ENCODE measurements at regions not wholly inside any gene's neighbourhood (a gene's known extent, or its start where the extent isn't known, plus 50 kb on each side); places are given as distances from the start of the nearest gene placed in this dataset.

DNA sequence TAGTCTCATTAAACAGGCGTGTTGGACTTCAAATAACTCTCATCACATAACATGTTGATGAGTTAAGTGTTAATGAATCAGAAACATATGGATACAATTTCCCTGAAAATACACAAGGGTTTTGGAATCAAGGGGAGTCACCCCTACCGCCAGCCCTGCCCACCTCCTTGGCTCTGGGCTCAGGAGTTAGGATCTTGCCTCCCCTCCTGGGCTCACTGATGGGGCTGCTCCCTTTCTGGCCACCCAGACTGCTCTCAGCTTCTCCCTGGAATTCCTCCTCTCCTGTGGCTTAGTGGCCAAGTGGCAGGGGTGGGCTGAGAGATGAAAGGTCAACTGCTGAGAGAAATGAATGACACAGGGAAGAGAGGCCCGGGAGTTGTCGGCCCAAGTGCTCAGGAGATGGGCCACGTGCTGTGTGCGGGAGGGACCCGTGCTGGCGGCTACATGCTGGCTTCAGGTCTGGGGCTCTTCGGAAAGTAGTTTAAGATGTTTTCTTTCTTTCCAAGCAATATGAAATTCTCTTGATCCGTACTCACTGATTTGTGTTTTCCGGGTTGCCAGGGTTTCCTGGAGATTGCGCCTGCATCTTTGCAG is 55.8 kb upstream of the TNP1 start:
- Histone ChIP-seq H3K9me2 (replicated peaks; ENCODE audit: insufficient read depth, low read length) (no peaks in the 10 kb centered on the region), H3K79me2 (ENCODE audit: insufficient read depth, low read length) (no peaks in the 10 kb centered on the region), H3K4me3 (ENCODE audit: insufficient read depth, low read length, poor library complexity, severe bottlenecking) (no peak overlapping the region), H3K36me3 (ENCODE audit: low read length) (no peaks in the 10 kb centered on the region), H3K27ac (ENCODE audit: low read depth, low read length) (no peak overlapping the region), H2AFZ (ENCODE audit: low read depth, low read length, severe bottlenecking) (no peak overlapping the region), H3K9me3 (ENCODE audit: insufficient read depth, low read length) (no peaks in the 10 kb centered on the region), H3F3A (ENCODE audit: insufficient read depth) (no peaks in the 10 kb centered on the region), H3K9ac (ENCODE audit: low read length) (no peak overlapping the region), H3K27me3 (ENCODE audit: low read length) (no peaks in the 10 kb centered on the region), H3K4me2 (ENCODE audit: low read depth, low read length, poor library complexity, severe bottlenecking) (no peak overlapping the region), H4K20me1 (ENCODE audit: low read depth, low read length) (no peaks in the 10 kb centered on the region)
- no peak for TF ChIP-seq EZH2phosphoT487 (conservative IDR thresholded peaks at IDR 0.05; ENCODE audit: low read length)

GRCh38 chr2:216914491-216914890 is 54.6 kb upstream of the TNP1 start:
- Histone ChIP-seq H3K4me2 (ENCODE audit: low read depth, low read length, poor library complexity, severe bottlenecking) (no peak overlapping the region), H4K20me1 (ENCODE audit: low read depth, low read length) (no peaks in the 10 kb centered on the region), H3F3A (ENCODE audit: insufficient read depth) (no peaks in the 10 kb centered on the region), H3K27ac (ENCODE audit: low read depth, low read length) (no peak overlapping the region), H3K36me3 (ENCODE audit: low read length) (no peaks in the 10 kb centered on the region), H3K9me3 (ENCODE audit: insufficient read depth, low read length) (no peaks in the 10 kb centered on the region), H3K4me3 (ENCODE audit: insufficient read depth, low read length, poor library complexity, severe bottlenecking) (no peak overlapping the region), H3K79me2 (ENCODE audit: insufficient read depth, low read length) (no peaks in the 10 kb centered on the region), H3K9me2 (replicated peaks; ENCODE audit: insufficient read depth, low read length) (no peaks in the 10 kb centered on the region), H3K9ac (ENCODE audit: low read length) (no peak overlapping the region), H3K27me3 (ENCODE audit: low read length) (no peaks in the 10 kb centered on the region), H2AFZ (ENCODE audit: low read depth, low read length, severe bottlenecking) (no peak overlapping the region)
- TF ChIP-seq CTCF (IDR thresholded peaks at IDR 0.05; ENCODE audit: insufficient read depth, low read length, poor library complexity, severe bottlenecking) (no peak), EZH2phosphoT487 (conservative IDR thresholded peaks at IDR 0.05; ENCODE audit: low read length) (no peak)

DNA sequence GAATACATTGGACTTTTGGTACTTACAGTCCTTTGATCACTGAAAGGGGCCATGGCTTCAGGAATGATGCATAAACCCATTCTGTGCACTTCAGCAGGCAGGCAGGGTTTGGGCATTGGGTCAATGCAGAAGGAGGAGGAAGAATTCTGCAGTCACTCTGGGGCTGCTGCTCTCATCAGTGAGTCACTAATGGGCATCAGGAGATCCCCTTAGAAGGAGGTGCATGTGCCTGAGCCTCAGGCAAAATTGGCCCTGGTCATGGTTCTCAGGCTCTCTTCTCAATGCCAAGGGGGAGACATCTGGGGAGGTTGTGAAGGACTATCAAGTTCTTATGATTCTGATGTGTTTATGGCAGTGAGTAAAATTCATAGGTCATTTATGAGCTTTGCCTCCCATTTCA is 52.0 kb upstream of the TNP1 start:
- no peaks in the 10 kb centered on the region for H3K9me3 ChIP-seq (ENCODE audit: insufficient read depth, low read length)
- H3K4me3 ChIP-seq (ENCODE audit: insufficient read depth, low read length, poor library complexity, severe bottlenecking) = no peak overlapping the region
- H4K20me1 ChIP-seq (ENCODE audit: low read depth, low read length) = no peaks in the 10 kb centered on the region
- TF ChIP-seq CTCF (IDR thresholded peaks at IDR 0.05; ENCODE audit: insufficient read depth, low read length, poor library complexity, severe bottlenecking) (no peak), EZH2phosphoT487 (conservative IDR thresholded peaks at IDR 0.05; ENCODE audit: low read length) (no peak)
- no peak overlapping the region for H3K4me2 ChIP-seq (ENCODE audit: low read depth, low read length, poor library complexity, severe bottlenecking)
- no peaks in the 10 kb centered on the region for H3K9me2 ChIP-seq (replicated peaks; ENCODE audit: insufficient read depth, low read length)
- H2AFZ ChIP-seq (ENCODE audit: low read depth, low read length, severe bottlenecking) = no peak overlapping the region
- no peak overlapping the region for H3K9ac ChIP-seq (ENCODE audit: low read length)
- H3K79me2 ChIP-seq (ENCODE audit: insufficient read depth, low read length) = no peaks in the 10 kb centered on the region
- no peaks in the 10 kb centered on the region for H3K36me3 ChIP-seq (ENCODE audit: low read length)
- no peaks in the 10 kb centered on the region for H3F3A ChIP-seq (ENCODE audit: insufficient read depth)
- H3K27ac ChIP-seq (ENCODE audit: low read depth, low read length) = no peak overlapping the region
- no peaks in the 10 kb centered on the region for H3K27me3 ChIP-seq (ENCODE audit: low read length)

DNA sequence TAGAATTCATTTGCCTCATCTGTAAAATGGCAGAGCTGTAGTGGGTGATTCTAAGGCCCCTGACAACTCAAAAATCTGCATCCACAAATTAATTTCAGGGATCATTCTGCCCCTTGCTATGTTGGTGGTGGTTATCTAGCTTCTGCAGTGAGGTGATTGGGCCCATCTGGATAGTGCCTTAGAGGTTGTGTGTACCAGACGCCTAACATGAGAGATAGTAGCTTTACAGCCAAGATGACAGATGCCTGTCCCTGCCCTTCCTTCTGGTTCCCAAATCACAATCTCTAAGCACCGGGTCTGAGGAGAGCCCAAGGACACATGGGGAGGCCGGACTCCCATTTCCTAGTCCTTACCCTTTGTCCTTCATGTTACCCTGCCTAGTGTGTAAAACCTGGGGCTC is 51.1 kb upstream of the TNP1 start:
- no peaks in the 10 kb centered on the region for H4K20me1 ChIP-seq (ENCODE audit: low read depth, low read length)
- H3K9me3 ChIP-seq (ENCODE audit: insufficient read depth, low read length) = no peaks in the 10 kb centered on the region
- H3K27me3 ChIP-seq (ENCODE audit: low read length) = no peaks in the 10 kb centered on the region
- H3F3A ChIP-seq (ENCODE audit: insufficient read depth) = no peaks in the 10 kb centered on the region
- no peaks in the 10 kb centered on the region for H3K36me3 ChIP-seq (ENCODE audit: low read length)
- no peaks in the 10 kb centered on the region for H3K79me2 ChIP-seq (ENCODE audit: insufficient read depth, low read length)
- H3K9me2 ChIP-seq (replicated peaks; ENCODE audit: insufficient read depth, low read length) = no peaks in the 10 kb centered on the region
- H3K4me2 ChIP-seq (ENCODE audit: low read depth, low read length, poor library complexity, severe bottlenecking) = no peak overlapping the region
- no peak for TF ChIP-seq EZH2phosphoT487 (conservative IDR thresholded peaks at IDR 0.05; ENCODE audit: low read length)
- TF ChIP-seq CTCF (IDR thresholded peaks at IDR 0.05; ENCODE audit: insufficient read depth, low read length, poor library complexity, severe bottlenecking) = no peak
- H3K27ac ChIP-seq (ENCODE audit: low read depth, low read length) = no peak overlapping the region
- no peak overlapping the region for H3K4me3 ChIP-seq (ENCODE audit: insufficient read depth, low read length, poor library complexity, severe bottlenecking)
- no peak overlapping the region for H3K9ac ChIP-seq (ENCODE audit: low read length)
- no peak overlapping the region for H2AFZ ChIP-seq (ENCODE audit: low read depth, low read length, severe bottlenecking)

Data from SU-DHL-6 (cell line).